ENCODE measurements at regions not wholly inside any gene's neighbourhood (a gene's known extent, or its start where the extent isn't known, plus 50 kb on each side); places are given as distances from the start of the nearest gene placed in this dataset.

DNA sequence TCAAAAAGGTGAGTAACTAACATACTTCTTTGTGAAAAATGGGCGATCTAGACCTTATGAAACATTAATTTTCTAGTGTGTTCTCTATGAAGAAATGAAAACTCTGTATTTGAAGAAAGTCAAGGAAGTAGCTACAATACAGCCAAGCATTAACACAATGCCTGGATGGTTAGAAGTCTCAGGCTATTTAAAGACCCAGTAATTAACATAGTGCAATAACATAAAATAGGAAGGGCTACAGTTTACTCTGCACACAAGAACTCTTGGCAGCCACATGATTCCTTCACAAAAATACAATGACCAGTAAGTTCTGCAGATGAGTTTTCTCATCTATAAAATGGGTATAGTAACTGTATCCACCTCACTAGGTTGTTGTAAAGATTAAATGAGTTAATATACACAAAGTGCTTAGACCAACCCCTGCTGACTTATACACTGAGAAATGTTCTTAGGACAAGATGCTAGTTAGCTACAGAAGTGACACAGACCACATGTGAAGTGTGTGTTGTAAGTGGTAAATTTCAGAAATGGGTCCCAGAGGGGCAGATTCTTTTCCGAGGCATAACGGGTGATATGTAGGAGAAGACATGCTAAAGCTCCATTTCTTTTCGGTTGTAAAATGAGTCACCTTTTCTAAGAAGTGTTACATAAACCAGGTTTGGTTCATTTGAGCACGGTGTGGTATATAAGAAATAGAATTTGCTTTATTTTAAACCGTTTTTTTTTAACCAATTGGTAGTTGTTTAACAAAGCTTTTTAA, 61.8 kb downstream of the CXCR4 start:
- Histone ChIP-seq H3K4me1 (ENCODE audit: insufficient read depth, low read length, severe bottlenecking) (peaks cover 94% of the 10 kb centered on the region), H3K27me3 (ENCODE audit: insufficient read depth, low read length) (no peaks in the 10 kb centered on the region), H3K9me2 (ENCODE audit: low read depth, low read length) (no peaks in the 10 kb centered on the region), H3K36me3 (ENCODE audit: insufficient read depth, low read length) (no peaks in the 10 kb centered on the region), H3K9me3 (ENCODE audit: low read length) (no peaks in the 10 kb centered on the region), H4K20me1 (ENCODE audit: insufficient read depth, low read length) (no peaks in the 10 kb centered on the region), H3F3A (ENCODE audit: insufficient read depth, low read length) (0 out of 2 replicates have a peak, but pooled peaks cover 7% of the 10 kb centered on the region), H2AFZ (ENCODE audit: low read length) (peak overlapping the region; percentile 57; the same call in 1 of the 2 replicates), H3K9ac (ENCODE audit: low read length) (peak overlapping the region; percentile 50), H3K4me3 (ENCODE audit: low read depth, low read length, poor library complexity, severe bottlenecking) (no peak overlapping the region), H3K79me2 (ENCODE audit: insufficient read depth, low read length) (no peaks in the 10 kb centered on the region), H3K4me2 (ENCODE audit: low read length) (peak overlapping the region; percentile 49), H3K27ac (ENCODE audit: low read depth, low read length, poor library complexity, severe bottlenecking) (peak overlapping the region; percentile 94)
- no peak for TF ChIP-seq EZH2 (IDR thresholded peaks at IDR 0.05; ENCODE audit: borderline replicate concordance, low read length)

- no peak overlapping the region for H3K4me2 ChIP-seq (ENCODE audit: low read length)
- H3K79me2 ChIP-seq (ENCODE audit: insufficient read depth, low read length), result no peaks in the 10 kb centered on the region
- H3K4me3 ChIP-seq (ENCODE audit: low read depth, low read length, poor library complexity, severe bottlenecking), result no peak overlapping the region
- no peaks in the 10 kb centered on the region for H3K36me3 ChIP-seq (ENCODE audit: insufficient read depth, low read length)
- H3K9ac ChIP-seq (ENCODE audit: low read length), result no peak overlapping the region
- no peaks in the 10 kb centered on the region for H3K9me2 ChIP-seq (ENCODE audit: low read depth, low read length)
- no peak overlapping the region for H2AFZ ChIP-seq (ENCODE audit: low read length)
- peaks cover 94% of the 10 kb centered on the region for H3K4me1 ChIP-seq (ENCODE audit: insufficient read depth, low read length, severe bottlenecking)
- H3K27me3 ChIP-seq (ENCODE audit: insufficient read depth, low read length), result no peaks in the 10 kb centered on the region
- H3K27ac ChIP-seq (ENCODE audit: low read depth, low read length, poor library complexity, severe bottlenecking), result peak overlapping the region; percentile 94
- 0 out of 2 replicates have a peak, but pooled peaks cover 7% of the 10 kb centered on the region for H3F3A ChIP-seq (ENCODE audit: insufficient read depth, low read length)
- H4K20me1 ChIP-seq (ENCODE audit: insufficient read depth, low read length), result no peaks in the 10 kb centered on the region
- no peak for TF ChIP-seq EZH2 (IDR thresholded peaks at IDR 0.05; ENCODE audit: borderline replicate concordance, low read length)
- no peak for TF ChIP-seq CTCF (IDR thresholded peaks at IDR 0.05; ENCODE audit: low read length)
- no peaks in the 10 kb centered on the region for H3K9me3 ChIP-seq (ENCODE audit: low read length)
Measured at GRCh38 chr2:136054856-136055255, 63.1 kb downstream of the CXCR4 start.

DNA sequence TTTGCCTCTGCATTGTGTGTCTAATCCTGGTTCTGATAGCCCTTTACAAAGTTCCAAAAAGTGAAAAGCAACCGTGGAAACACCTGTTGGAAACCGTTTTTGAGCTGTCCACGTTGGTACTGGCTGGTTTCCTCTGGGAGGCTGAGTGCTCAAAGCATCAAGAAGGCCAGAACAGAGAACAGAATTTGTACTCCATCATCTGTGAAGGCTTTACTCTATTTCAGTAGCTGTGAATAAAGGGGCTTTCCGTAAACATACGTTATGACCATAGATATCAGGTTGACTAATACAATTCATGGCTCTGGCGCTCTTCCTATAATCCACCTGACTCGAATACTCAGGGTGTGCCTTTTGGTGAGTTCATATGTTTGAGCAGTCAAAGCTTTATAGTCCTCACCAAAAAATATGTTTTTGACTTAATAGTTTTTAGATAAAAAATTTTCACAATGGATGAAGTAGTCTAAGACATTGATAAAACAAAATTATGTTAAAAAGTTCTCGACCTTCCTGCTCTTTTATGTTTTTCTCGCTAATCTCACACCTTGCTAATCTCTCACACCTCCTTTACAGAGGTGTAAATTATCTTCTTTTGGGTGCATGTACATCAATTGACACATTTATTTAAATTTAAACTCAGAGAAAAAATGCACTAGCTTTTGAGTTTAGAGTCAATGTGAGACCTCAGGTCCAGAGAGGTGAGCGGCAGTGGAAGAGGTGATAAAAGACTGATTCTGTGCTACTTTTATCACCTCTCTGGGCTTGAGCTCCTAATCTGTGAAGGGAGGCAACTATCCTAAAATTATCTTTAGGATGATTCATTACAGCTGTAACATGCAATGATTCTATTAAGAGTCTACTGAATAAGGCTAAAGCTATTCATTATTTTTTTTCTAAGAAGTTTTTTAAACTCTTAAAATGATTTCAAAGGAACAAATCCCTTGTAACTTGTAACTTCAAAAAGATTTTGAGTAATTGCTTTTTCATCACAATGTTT, 65.3 kb downstream of the CXCR4 start:
- TF ChIP-seq EZH2 (IDR thresholded peaks at IDR 0.05; ENCODE audit: borderline replicate concordance, low read length) (no peak), CTCF (IDR thresholded peaks at IDR 0.05; ENCODE audit: low read length) (no peak)
- H3F3A ChIP-seq (ENCODE audit: insufficient read depth, low read length), result 0 out of 2 replicates have a peak, but pooled peaks cover 7% of the 10 kb centered on the region
- no peaks in the 10 kb centered on the region for H3K9me3 ChIP-seq (ENCODE audit: low read length)
- peak overlapping the region; percentile 94 for H3K27ac ChIP-seq (ENCODE audit: low read depth, low read length, poor library complexity, severe bottlenecking)
- no peaks in the 10 kb centered on the region for H3K9me2 ChIP-seq (ENCODE audit: low read depth, low read length)
- H3K79me2 ChIP-seq (ENCODE audit: insufficient read depth, low read length), result no peaks in the 10 kb centered on the region
- H3K9ac ChIP-seq (ENCODE audit: low read length), result peak overlapping the region; percentile 17; the same call in 1 of the 2 replicates
- H3K4me1 ChIP-seq (ENCODE audit: insufficient read depth, low read length, severe bottlenecking), result peaks cover 82% of the 10 kb centered on the region
- H2AFZ ChIP-seq (ENCODE audit: low read length), result peak overlapping the region; percentile 89; the same call in 1 of the 2 replicates
- no peak overlapping the region for H3K4me3 ChIP-seq (ENCODE audit: low read depth, low read length, poor library complexity, severe bottlenecking)
- H3K36me3 ChIP-seq (ENCODE audit: insufficient read depth, low read length), result no peaks in the 10 kb centered on the region
- no peaks in the 10 kb centered on the region for H3K27me3 ChIP-seq (ENCODE audit: insufficient read depth, low read length)
- no peaks in the 10 kb centered on the region for H4K20me1 ChIP-seq (ENCODE audit: insufficient read depth, low read length)
- peak overlapping the region; percentile 36 for H3K4me2 ChIP-seq (ENCODE audit: low read length)

All from OCI-LY1 (cell line).